WERI-Rb-1 (cell line): ENCODE measurements at regions not wholly inside any gene's neighbourhood (a gene's known extent, or its start where the extent isn't known, plus 50 kb on each side); places are given as distances from the start of the nearest gene placed in this dataset.
A peak's percentile ranks its signal among the peaks of the same experiment; 100 is the strongest.

Experiments used
- DNase-seq: peaks from one replicate; pipeline ENCODE4 v3.0.0-alpha.2; 2020
- H3K27ac ChIP-seq: fragments of 250-450 bp; sonication (Bioruptor Pico); 2 replicates; pipeline ENCODE4 v1.5.1; 2020; ENCODE audit warnings: mild to moderate bottlenecking, moderate library complexity
- H3K27me3 ChIP-seq: fragments of 250-450 bp; sonication (Bioruptor Pico); 2 replicates; pipeline ENCODE4 v1.5.1; 2021; ENCODE audit warnings: mild to moderate bottlenecking, low read depth, moderate library complexity; ENCODE audit not compliant: insufficient read depth, severe bottlenecking
- H3K36me3 ChIP-seq: fragments of 250-450 bp; sonication (Bioruptor Pico); 2 replicates; pipeline ENCODE4 v1.5.1; 2020; ENCODE audit warnings: mild to moderate bottlenecking, moderate library complexity
- H3K4me3 ChIP-seq: 2 replicates; pipeline ENCODE4 v1.5.1; 2011; ENCODE audit warnings: low read depth, mild to moderate bottlenecking, control low read depth, low read length
- H3K9me3 ChIP-seq: fragments of 250-450 bp; sonication (Bioruptor Pico); 2 replicates; pipeline ENCODE4 v1.5.1; 2021; ENCODE audit warnings: mild to moderate bottlenecking, moderate library complexity; ENCODE audit not compliant: severe bottlenecking
- CTCF ChIP-seq: IDR thresholded peaks from 2 replicates; pipeline ENCODE4 v1.5.1; 2011; ENCODE audit warnings: low read depth, mild to moderate bottlenecking, control low read depth, inconsistent platforms, low read length

DNA sequence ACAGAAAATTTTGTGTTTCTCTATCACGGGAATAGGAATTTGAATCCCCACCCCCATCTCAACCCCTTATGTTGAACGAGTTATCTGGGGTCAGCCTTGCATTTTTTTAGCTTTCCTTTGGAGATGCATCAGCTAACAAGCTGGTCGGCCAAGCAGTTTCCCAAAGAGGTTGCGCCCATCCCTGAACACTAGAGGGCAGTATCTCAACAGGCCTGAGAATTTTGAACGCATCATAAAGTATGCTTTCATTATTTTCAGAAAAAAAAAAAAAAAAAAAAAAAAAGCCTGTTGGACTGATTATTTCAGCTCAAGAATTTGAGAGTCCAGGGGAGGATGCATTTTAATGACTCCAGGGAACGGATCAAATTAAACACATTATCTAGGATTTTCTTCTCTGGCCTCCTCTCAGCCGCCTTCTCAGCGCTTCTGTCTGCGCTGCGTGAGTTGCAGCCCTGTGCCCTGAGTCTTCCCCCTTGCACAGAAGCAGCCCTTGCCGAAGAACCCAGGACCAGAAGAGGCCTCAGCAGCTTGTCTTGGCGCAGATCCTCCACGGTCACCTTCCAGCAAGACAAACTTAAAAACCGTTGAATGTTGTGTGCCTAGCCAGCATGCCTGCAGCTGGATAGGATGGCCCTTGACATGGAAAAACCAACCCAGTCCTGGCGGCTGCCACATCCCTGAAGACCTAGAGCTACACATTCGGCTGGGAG, 76.6 kb upstream of the GZMB start:
- peak; percentile 35 for DNase-seq
- H3K9me3 ChIP-seq, result no peaks in the 10 kb centered on the region

DNA sequence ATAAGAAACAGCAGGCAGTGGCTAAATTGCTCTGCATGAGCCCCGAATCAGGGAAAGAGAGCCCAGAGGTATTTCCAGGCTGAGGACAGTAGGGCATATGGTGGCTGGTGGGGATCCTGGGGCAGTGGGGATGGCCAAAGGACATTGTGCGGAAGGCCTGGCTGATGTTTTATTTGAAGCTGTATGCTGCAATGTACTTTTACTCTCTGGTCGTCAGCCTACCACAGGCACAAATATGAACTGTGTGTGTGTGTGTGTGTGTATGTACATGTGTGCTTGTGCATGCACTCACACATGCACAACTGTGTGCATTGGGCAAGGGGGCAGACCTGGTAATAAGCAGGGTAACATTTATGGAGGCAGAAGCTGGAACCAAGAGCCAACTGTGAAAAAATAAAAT, 74.7 kb upstream of the GZMB start:
- Histone ChIP-seq H3K27me3 (peaks cover 66% of the 10 kb centered on the region), H3K36me3 (no peaks in the 10 kb centered on the region), H3K27ac (no peak overlapping the region), H3K4me3 (no peak overlapping the region), H3K9me3 (no peaks in the 10 kb centered on the region)
- TF ChIP-seq CTCF, result no peak
- no peak for DNase-seq

More for the DNA sequence above, 76.6 kb upstream of the GZMB start:
- no peak overlapping the region for H3K27ac ChIP-seq
- H3K4me3 ChIP-seq, result no peak overlapping the region
- peaks cover 59% of the 10 kb centered on the region for H3K27me3 ChIP-seq
- no peaks in the 10 kb centered on the region for H3K36me3 ChIP-seq
- TF ChIP-seq CTCF, result peak; percentile 64

- peaks cover 53% of the 10 kb centered on the region for H3K27me3 ChIP-seq
- H3K4me3 ChIP-seq, result no peak overlapping the region
- TF ChIP-seq CTCF, result no peak
- no peak overlapping the region for H3K27ac ChIP-seq
- H3K36me3 ChIP-seq, result no peaks in the 10 kb centered on the region
- H3K9me3 ChIP-seq, result no peaks in the 10 kb centered on the region
- DNase-seq, result no peak
These were observed 72.4 kb upstream of the GZMB start for GRCh38 chr14:24706351-24706750.

DNA sequence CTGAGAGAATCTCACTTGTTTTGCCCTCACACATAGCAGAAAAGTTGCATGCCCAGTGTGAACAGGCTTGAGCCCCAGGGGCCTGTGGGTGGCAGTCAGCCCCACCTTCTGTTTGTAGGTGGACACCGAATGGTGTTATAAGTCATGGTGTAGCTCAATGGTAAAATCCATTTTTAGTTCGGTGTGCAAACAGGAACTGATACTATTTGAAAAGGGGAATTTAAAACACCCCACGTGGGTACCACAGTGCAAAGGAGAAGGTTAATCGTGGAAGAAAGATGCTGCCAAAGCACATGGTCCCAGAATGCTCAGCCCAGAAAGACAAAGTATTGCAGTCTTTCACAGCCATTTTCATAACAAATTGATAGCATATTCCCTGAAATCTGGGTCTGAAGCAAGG, 71.8 kb upstream of the GZMB start:
- peaks cover 58% of the 10 kb centered on the region for H3K27me3 ChIP-seq
- H3K9me3 ChIP-seq, result no peaks in the 10 kb centered on the region
- DNase-seq, result no peak
- no peaks in the 10 kb centered on the region for H3K36me3 ChIP-seq
- no peak overlapping the region for H3K27ac ChIP-seq
- H3K4me3 ChIP-seq, result no peak overlapping the region
- TF ChIP-seq CTCF, result no peak

DNA sequence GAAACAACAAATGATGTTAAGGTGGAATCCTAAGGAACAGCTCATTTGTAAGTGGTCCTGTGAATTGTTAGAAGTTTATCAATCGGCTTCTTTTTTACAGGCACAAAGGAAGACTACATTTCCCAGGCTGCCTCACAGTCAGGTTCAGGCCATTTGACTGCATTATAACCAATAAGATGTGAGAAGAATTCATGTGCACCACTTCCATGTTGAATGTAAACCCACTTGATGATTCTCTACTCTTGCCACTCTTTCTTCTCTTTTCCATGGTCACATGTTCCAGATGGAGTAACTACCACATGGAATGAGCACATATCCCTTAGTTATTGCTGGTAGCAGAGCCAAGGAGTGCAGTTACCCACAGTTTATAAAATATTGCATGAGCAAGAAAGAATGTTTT, 67.1 kb upstream of the GZMB start:
- no peak for TF ChIP-seq CTCF
- Histone ChIP-seq H3K27me3 (peaks cover 33% of the 10 kb centered on the region), H3K4me3 (no peak overlapping the region), H3K9me3 (no peaks in the 10 kb centered on the region), H3K36me3 (no peaks in the 10 kb centered on the region), H3K27ac (no peak overlapping the region)
- DNase-seq, result no peak

DNA sequence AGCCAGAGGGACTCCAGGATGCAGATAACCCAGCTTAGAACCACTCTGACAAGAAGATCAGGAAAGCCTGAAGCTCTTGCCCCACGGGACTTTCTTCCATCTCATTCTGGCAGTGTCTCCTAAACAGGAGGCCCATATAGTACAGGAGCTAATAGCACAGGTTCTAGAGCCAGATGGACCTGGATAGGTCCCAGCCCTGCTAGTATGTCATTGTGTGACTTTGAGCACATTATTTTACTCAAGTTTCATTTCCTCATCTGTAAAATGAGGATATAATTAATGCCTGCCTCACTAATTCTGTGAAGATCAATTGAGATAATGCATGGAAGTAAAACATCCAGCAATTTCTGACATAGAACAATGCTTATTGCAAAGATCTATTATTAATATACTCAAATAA, 66.5 kb upstream of the GZMB start:
- no peaks in the 10 kb centered on the region for H3K36me3 ChIP-seq
- H3K4me3 ChIP-seq, result no peak overlapping the region
- no peak overlapping the region for H3K27ac ChIP-seq
- H3K9me3 ChIP-seq, result no peaks in the 10 kb centered on the region
- no peak for TF ChIP-seq CTCF
- H3K27me3 ChIP-seq, result peaks cover 27% of the 10 kb centered on the region
- no peak for DNase-seq
